Hepatic stellate cell (primary cell): ENCODE measurements at regions not wholly inside any gene's neighbourhood (a gene's known extent, or its start where the extent isn't known, plus 50 kb on each side); places are given as distances from the start of the nearest gene placed in this dataset.
"Not testable (repeated sequence)": the region's sequence is repeated elsewhere in the genome, so short reads cannot be mapped to it uniquely, and the experiment has no call there.

Source experiments
- DNase-seq: peaks from one replicate; pipeline ENCODE4 v3.0.0; 2011; ENCODE audit warnings: low spot score

DNA sequence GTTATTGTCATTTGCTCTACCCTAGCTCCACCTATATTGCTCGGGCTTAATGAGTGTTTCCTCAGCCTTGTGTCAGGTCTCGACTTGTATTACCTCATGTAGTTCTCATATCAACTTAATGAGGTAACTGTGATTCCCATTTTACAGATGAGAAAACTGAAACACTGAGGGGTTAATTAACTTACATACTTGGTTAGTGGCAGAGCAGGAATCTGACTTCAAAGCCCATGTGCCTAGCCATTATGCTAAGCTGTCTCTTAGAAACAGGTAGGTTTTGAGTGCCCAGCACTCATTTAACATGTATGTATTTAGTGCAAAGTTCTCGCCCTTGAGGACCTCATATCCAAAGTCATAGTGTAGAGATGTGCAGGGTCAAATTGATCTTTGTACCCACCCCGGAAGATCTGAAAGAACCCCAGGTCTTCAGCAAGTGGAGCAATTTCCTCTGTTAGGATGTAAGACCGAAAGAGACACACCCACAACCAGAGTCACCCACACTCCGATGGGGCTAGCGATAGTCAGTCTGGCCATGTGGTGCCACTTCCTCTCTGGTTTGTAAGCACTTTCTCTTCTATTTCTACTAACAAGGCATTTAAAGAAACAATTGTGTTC is 121.0 kb upstream of the SLC39A10 start:
- DNase-seq: no peak

DNA sequence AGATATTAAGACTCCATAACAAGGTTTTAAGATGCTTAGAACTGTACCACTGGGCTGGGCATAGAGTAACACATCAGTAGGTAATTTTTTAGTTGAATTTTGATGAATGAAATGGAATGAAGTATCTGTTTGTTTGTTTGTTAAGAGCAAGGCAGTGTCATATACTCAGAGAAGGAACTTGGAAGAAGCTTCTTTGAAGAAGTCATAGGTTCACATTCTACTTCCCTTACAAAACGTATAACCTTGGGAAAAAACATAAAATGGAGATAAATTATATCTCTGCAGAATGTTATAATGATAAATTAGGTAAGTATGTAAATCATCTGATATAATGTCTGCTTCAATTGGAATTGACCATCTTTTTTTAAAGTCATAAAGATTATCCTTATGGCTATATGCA is 122.1 kb upstream of the SLC39A10 start:
- no peak for DNase-seq

DNA sequence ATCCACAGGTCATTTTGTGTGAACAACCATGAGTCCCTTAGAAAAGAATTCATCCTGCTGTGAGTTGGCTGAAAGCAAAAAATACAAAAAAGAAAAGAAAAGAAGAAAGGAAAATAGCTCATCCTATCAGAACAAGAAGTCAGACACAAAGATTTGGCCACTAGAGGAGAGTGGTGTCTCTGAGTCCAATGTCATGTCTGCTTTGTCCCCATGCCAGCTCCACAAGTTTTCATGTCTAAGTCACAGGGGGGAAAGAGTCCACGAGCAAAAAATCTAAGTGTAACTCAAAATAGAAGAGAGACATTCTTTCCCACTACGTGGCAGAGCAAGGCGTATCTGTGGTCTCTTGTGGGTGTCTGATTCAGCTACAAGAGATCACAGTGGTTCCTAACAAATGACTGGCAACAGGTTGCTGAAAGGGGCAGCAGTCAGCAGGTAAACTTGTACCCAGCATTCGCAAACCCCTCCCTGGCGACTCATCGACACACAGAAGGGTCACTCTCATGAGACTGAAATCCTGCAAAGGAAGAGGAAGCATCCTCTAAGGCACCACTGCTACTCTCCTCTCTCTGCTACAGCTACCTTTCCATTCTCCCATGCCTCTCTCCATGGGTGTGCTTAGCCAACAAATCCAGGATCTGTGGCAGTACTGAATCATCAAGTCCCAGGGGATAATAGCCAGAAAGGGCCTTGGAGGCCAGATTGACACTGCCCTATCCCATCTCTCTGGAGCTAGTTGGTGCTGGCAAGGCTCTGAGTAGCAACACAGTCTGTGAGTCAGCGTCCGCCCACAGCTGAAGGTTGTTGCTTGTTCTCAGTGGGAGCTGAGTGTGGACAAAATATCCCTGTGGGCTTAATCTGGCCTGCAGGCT is 123.0 kb upstream of the SLC39A10 start:
- peak; percentile 69 for DNase-seq

DNA sequence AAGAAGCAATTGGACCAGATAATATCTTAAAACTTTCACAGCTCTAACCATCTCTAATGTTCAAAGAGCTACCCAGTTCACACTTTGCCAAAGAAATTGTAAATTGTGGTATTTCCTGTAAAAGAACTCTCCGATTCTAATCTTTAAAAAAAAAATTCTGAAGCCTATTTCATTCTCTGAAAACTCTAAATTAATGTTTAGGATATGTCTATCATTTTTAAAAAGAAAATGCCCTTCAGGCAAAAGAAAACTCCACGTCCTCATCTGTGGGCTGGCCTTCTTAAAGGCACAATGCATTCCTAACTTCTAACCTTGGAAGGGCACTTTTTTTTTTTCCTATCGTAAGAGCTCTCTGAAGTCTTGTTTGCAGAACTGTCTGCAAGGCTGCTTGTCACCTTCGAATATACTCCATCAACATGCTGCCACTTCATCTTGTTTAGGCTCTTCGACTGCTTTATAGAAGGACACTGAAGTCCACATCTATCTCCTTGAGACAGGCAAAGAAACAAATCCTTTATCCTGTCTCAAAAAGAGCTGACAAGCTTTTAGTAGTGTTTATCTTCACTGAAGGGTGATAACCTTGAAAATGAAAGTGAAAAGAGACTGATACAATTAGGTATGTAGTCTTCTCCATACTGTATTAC is 124.3 kb upstream of the SLC39A10 start:
- DNase-seq: no peak

DNA sequence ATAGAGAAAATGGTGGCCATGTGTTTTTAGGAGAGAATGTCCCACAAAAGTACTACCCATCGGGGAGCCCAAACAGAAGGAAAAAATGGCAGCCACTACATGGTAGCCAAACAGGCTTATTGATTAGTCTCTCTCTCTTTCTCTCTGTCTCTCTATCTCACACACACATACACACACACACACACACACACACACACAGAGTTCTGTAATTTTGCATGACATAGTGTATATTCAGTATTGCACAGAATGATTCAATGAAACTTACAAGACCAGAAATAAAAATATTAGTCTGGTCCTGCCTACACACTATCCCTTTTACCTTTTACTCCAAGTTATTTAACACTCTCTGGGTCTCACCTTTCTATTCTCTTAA is 124.8 kb upstream of the SLC39A10 start:
- no peak for DNase-seq

DNA sequence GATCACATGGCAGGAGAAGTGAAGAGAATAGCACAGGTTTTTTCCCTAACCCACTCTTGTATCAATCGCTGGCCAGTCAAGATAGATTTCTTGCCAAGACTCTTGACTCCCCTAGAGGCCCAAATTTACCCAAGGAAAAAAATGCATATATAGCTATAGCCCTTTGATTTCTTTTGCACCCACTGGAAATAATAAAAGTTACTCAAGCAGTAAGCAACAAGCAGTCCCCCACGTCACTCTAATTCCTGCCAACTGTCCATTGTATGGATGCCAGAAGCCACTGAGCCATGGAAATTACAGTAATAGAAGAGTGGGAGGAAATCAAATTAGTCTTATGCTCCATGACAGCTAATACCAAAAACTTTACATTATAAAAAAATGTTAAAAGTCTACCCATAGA is 125.3 kb upstream of the SLC39A10 start:
- DNase-seq: no peak

DNA sequence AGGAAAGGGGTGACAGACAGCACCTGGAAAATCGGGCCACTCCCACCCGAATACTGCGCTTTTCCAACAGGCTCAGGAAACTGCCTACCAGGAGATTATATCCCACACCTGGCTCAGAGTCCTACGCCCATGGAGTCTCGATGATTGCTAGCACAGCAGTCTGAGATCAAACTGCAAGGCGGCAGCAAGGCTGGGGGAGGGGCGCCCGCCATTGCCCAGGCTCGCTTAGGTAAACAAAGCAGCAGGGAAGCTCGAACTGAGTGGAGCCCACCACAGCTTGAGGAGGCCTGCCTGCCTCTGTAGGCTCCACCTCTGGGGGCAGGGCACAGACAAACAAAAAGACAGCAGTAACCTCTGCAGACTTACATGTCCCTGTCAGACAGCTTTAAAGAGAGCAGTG is 133.8 kb upstream of the SLC39A10 start:
- not testable (repeated sequence) for DNase-seq

DNA sequence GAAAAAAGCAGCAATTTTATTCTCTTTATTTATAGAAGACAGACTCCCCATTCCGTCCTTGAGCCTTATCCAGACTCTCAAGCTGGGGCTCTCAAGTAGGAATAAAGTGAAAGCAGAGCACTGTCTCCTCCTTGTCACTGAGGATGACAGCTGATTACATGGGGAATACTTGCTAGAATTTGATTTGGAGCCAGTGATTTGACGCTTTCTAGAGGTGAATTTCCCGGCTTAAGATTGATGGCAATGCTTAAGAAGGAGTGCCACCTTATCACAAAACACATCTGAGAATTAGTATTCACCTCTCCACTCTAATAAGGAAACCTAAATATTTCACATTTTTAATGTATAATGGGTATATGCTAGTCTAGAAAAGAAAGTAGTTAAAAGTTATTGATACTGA is 135.4 kb upstream of the SLC39A10 start:
- DNase-seq: no peak

DNA sequence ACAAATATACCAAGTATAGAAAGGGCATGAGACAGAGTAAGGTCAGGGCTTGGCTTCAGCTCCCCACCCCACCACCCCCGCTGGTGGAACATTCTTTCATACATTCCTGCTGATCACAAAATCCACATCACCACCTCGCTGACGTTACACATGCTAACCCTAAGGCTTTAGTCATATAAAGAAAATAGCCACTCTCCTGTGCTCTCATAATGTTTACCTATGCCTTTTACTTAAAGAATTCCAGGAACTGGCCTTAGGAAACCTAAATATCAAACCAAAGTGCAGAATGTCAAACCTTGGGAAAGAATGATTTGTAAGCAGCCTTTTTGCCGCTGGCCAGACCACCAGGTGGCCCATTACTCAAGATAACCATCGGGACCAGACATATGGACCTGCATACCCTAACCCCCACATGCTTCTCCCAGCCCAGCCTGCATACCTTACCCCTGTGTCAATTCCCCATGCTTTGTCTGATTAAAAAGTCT is 136.3 kb upstream of the SLC39A10 start:
- peak; percentile 91 for DNase-seq

DNA sequence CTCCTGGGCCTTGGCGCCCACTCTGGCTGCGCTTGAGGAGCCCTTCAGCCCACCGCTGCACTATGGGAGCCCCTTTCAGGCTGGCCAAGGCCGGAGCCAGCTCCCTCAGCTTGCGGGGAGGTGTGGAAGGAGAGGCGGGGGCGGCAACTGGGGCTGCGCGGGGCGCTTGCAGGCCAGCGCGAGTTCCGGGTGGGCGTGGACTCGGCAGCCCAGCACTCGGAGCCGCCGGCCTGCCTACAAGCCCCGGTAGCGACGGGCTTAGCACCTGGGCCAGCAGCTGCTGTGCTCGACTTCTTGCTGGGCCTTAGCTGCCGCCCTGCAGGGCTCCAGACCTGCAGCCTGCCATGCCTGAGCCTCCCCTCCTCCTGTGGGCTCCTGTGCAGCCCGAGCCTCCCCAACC is 141.5 kb upstream of the SLC39A10 start:
- no peak for DNase-seq

DNA sequence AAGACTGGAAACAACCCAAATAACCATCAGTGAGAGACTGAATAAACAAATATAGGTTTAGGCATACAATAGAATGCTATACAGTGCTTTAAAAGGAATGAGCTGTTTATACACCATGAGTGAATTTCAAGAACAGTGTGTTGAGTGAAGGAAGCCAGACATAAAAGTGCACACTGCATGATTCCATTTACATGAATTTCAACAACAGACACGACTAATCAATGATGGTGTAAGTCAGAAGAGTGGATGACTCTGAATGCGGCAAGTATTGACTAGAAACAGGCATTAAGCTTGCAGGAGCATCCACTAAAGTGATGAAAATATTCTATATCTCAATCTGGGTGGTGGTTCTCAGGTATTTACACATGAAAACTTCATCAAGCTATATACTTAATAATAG is 142.7 kb upstream of the SLC39A10 start:
- no peak for DNase-seq

DNA sequence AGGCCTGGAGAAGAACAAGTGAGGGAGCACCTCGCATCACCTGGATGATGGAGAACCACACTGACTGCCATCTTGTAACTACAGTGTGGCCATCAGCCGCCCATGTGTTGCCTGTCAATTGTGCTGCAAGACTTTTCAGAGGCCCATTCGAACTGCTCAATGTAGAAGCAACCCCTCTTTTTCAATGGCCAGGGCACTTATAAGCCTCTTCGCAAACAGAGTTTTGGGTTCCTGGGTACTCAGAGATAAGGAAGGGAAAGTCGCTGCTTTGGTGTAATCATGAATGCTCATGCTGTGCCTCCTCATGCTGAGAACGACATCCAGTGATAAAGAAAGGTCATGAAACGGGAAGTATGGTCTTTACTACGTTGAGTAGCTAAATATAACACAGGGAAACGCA is 143.9 kb upstream of the SLC39A10 start:
- DNase-seq: no peak

DNA sequence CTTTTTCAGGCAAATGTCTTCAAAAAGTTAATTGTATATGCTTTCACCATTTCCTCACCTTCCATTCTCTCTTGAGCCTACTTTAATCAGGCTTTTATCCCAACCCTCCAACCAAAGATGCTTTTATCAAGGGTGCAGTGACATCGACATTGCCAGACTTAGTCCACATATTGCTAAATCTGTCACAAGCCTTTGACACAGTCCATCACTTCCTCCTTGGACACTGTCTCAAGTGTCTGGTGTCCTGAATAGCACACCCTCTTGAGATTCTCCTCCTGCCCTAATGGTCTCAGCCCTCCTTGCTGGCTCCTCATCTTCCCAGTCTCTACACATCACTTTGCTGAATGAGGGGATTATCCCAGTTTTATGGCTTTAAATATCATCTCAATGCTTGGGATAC is 147.5 kb upstream of the SLC39A10 start:
- no peak for DNase-seq

DNA sequence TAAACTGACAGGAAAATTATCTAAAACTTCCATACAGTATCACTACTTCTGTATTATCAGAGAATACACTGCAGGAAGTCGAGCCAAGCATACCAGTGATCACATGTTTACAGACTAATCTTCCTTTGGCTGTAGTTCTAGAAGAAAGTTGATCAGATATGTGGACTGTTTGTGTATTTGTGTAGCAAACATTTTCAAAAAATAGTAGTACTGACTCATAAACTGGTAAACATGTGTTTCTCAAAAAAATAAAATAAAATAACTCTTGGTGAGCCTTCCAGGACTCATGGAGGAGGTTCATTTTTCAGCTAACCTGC is 148.9 kb upstream of the SLC39A10 start:
- no peak for DNase-seq

DNA sequence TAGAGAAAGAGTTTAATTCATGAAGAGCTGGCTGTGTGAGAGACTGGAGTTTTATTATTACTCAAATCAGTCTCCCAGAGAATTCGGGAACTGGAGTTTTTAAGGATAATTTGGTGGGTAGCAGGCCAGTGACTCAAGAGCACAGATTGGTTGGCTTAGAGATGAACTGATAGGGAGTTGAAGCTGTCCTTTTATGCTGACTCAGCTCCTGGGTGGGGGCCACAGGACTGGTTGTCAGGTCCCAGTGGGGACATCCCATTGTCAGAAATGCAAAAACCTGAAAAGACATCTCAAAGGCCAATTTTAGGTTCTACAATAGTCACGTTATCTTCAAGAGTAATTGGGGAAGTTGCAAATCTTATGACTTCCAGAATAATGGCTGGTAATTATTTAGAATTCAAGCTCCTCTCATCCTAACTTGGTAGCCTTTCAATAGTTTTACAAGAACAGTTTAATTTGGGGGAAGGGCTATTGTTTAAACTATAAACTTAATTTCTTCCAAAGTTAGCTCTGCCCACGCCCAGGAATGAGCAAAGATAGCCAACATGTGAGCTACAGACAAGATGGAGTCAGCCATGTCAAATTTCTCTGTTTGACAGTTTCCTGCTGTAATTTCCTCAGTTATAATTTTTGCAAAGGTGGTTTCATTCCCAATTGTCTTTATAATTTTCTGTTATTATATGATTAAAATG is 149.4 kb upstream of the SLC39A10 start:
- DNase-seq: no peak

DNA sequence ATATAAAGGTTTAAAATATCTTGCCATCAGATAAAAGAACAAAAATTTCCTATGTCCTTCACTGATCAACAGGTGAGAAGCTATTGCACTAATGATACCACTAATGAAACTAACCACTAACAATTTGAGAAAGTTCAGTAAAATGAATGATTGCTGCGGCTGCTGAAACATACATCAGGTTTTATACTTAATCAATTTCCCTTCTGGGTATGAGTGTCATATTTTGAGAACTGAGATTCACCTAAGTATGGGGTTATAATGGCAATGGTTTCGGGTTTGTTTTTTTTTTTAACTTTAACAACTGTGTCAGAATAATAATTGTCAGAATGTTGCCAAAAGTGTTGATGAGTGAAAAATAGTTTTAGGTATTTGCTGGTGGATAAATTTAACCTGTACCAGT is 151.3 kb upstream of the SLC39A10 start:
- DNase-seq: no peak

DNA sequence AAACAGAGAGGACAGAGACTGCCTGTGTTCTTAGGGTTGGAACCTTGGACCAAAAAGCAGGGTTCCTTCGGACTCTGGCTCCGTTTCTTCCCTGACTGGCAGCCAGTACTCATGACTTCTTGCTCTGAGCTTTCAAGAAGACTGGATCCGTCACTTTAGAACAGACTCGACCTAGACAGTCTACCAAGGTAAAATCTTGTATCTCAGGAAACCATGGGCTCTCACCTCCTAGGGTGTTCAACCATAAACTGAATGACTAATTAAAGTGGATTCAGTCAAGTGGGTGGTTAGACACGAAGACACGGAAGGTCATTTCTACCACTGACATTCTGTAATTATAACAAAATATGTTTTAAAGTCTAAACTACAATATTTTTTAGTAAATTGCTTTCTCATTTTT is 153.8 kb upstream of the SLC39A10 start:
- DNase-seq: no peak

DNA sequence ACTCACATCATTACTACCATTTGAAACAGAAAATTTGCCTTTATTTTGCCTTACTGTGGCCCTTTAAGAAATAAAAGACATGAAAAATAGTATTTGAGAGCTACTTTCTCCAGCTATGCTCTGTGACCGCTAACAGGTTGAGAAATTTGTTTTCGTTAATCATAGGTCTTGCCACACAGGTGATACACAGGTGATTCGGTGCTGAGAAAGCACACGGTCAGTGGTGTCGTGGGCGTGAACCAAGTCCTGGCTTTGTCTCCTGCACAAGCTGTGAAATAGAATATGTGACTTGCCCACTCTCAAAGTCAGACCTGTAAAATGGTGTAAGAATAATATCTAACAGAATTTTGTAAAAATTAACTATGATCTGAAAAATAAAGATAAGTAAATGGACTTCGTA is 155.3 kb upstream of the SLC39A10 start:
- DNase-seq: no peak

DNA sequence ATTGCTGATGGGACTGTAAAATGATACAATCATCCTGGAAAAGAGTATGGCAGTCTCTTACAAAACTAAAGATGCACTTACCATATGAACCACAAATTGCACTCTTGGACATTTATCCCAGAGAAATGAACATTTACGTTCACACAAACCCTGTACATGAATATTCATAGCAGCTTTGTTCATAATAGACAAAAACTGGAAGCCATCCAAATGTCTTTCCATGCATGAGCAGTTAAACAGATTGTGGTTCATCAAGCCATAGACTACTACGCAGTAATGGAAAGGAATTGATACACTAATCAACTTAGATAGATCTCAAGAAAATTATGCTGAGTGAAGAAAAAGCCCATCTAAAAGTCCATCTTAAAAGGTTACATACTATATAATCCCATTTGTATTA is 156.1 kb upstream of the SLC39A10 start:
- no peak for DNase-seq

DNA sequence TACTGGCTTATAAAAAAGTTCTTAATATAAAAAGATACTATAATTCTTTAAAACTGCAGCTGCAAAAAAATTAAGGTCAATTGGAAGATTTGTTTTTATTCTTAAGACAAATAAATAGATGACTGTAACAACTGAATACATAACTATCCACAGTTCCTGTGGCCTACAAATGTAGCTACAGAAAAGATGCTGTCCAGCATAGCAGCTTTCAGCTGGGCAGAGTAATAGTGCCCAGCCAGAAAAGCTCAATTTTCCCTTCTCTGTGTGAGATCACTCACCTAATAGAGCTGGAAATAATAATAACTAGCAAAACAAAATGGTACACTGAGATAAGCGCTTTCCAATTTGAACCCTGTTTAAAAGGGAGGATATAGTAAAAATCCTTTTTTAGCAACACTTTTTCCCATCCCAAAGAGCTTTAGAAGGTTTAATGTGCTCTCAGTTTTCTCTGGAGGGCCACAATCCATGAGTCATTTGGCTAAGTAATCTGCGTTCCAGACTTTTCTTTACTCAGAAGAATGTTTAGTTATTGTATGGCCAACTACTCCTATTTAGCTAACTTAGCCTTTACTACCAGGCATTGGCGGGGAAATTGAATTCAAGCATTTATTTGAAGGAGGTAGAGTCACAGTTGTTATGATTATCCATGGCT is 158.1 kb upstream of the SLC39A10 start:
- DNase-seq: peak; percentile 14

DNA sequence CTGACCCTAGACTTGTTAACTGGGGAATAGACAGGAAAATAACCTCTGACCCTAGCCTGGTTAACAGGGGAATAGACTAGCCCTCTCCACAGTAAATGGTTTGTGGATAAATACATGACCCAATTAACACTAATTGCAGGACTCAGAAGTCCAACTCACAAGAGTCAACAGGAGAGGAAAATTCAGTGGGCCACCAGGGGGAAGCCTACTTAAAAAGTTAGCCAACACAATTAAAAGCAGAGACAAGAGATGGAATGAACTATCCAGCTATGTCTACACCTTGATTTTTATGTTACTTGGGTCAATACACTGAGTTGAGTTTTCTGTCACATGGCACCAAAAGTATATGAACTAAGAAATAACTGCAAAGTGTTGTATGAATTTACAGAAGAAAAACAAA is 158.8 kb upstream of the SLC39A10 start:
- DNase-seq: no peak

DNA sequence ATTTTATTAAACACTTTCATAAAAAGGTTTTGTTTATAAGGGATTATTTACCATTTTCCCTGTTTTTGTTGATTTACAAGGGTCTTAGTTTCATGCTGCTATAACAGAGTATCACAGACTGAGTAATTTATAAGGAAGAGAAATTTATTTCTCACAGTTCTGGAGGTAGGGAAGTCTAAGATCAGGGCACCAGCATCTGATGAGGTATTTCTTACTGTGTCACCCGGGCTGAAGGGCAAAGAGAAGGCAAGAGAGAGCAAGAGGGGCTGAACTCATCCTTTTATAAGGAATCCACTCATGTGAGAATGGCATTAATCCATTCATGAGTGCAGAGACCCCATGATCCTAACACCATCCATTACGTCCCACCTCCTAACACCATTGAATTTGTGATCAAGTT is 160.0 kb upstream of the SLC39A10 start:
- DNase-seq: no peak
